WTC11 (cell line): ENCODE measurements at regions not wholly inside any gene's neighbourhood (a gene's known extent, or its start where the extent isn't known, plus 50 kb on each side); places are given as distances from the start of the nearest gene placed in this dataset.

ENCODE experiments used
- ATAC-seq: fragments of 200-7000 bp; cut with Tn5 transposase; 2 replicates; pipeline ENCODE4 v1.10.0; 2021; ENCODE audit warnings: mild to moderate bottlenecking, moderate library complexity
- CTCF ChIA-PET: fragments of 300-600 bp; sonication (Branson Sonifier 250); formaldehyde crosslinking; loops from one replicate; lab custom pipeline; 2021; ENCODE audit warnings: antibody characterized with exemption; lab: Charles Lee
- POLR2A ChIA-PET: fragments of 350-600 bp; sonication (Branson Sonifier 250); formaldehyde crosslinking; loops from one replicate; lab custom pipeline; 2021; ENCODE audit warnings: antibody characterized with exemption; lab: Charles Lee
- DNase-seq: peaks from one replicate; pipeline ENCODE4 v3.0.0; 2021; ENCODE audit warnings: low spot score
- H3K27ac Mint-ChIP-seq: 2 replicates; pipeline ENCODE4 v1.8.0; 2021; ENCODE audit warnings: mixed read lengths
- H3K27me3 Mint-ChIP-seq: 2 replicates; pipeline ENCODE4 v1.8.0; 2021; ENCODE audit warnings: low read depth, mild to moderate bottlenecking, moderate library complexity, mixed read lengths
- H3K36me3 Mint-ChIP-seq: 2 replicates; pipeline ENCODE4 v1.8.0; 2021; ENCODE audit warnings: mixed read lengths
- H3K4me1 Mint-ChIP-seq: 2 replicates; pipeline ENCODE4 v1.8.0; 2022; ENCODE audit warnings: mixed read lengths
- H3K4me3 Mint-ChIP-seq: 2 replicates; pipeline ENCODE4 v1.8.0; 2021; ENCODE audit warnings: mild to moderate bottlenecking, moderate library complexity, mixed read lengths
- H3K9me3 Mint-ChIP-seq: 2 replicates; pipeline ENCODE4 v1.8.0; 2021; ENCODE audit warnings: mixed read lengths
- CREB1 ChIP-seq: sonication (generic); formaldehyde crosslinking; IDR thresholded peaks from 2 replicates; pipeline ENCODE4 v1.8.0; 2023; ENCODE audit warnings: mild to moderate bottlenecking, missing genetic modification reagents
- ELF4 ChIP-seq: sonication (generic); formaldehyde crosslinking; IDR thresholded peaks from 2 replicates; pipeline ENCODE4 v1.8.1; 2022; ENCODE audit warnings: low read depth, mild to moderate bottlenecking, moderate library complexity, missing genetic modification reagents
- ESRRA ChIP-seq: sonication (generic); formaldehyde crosslinking; IDR thresholded peaks from 2 replicates; pipeline ENCODE4 v1.8.1; 2022; ENCODE audit warnings: mild to moderate bottlenecking, missing genetic modification reagents, borderline replicate concordance
- FOXJ3 ChIP-seq: sonication (generic); formaldehyde crosslinking; IDR thresholded peaks from 2 replicates; pipeline ENCODE4 v1.9.0; 2021; ENCODE audit warnings: missing genetic modification reagents, mild to moderate bottlenecking, borderline replicate concordance
- FOXK1 ChIP-seq: sonication (generic); formaldehyde crosslinking; IDR thresholded peaks from 2 replicates; pipeline ENCODE4 v1.8.0; 2022; ENCODE audit warnings: mild to moderate bottlenecking, moderate library complexity, missing genetic modification reagents
- FOXP1 ChIP-seq: sonication (generic); formaldehyde crosslinking; IDR thresholded peaks from 2 replicates; pipeline ENCODE4 v1.8.0; 2022; ENCODE audit warnings: missing genetic modification reagents, mild to moderate bottlenecking, moderate library complexity, borderline replicate concordance
- JUN ChIP-seq: sonication (generic); formaldehyde crosslinking; IDR thresholded peaks from 2 replicates; pipeline ENCODE4 v1.8.0; 2023; ENCODE audit warnings: mild to moderate bottlenecking, missing genetic modification reagents
- MXD4 ChIP-seq: fragments of 250-450 bp; sonication (Bioruptor Pico); IDR thresholded peaks from 2 replicates; pipeline ENCODE4 v1.8.0; 2021; ENCODE audit warnings: mild to moderate bottlenecking, moderate library complexity, borderline replicate concordance
- NFATC4 ChIP-seq: fragments of 250-450 bp; sonication (Bioruptor Pico); IDR thresholded peaks from 2 replicates; pipeline ENCODE4 v1.9.0; 2021; ENCODE audit warnings: mild to moderate bottlenecking
- SMAD4 ChIP-seq: sonication (generic); formaldehyde crosslinking; IDR thresholded peaks from 2 replicates; pipeline ENCODE4 v1.8.0; 2022; ENCODE audit warnings: mild to moderate bottlenecking, missing genetic modification reagents
- TEAD1 ChIP-seq: sonication (generic); formaldehyde crosslinking; IDR thresholded peaks from 2 replicates; pipeline ENCODE4 v1.8.0; 2022; ENCODE audit warnings: mild to moderate bottlenecking, missing genetic modification reagents
- ZBTB21 ChIP-seq: sonication (generic); formaldehyde crosslinking; IDR thresholded peaks from 2 replicates; pipeline ENCODE4 v1.8.1; 2023; ENCODE audit warnings: mild to moderate bottlenecking, missing genetic modification reagents, borderline replicate concordance
- ZNF317 ChIP-seq: sonication (generic); formaldehyde crosslinking; IDR thresholded peaks from 2 replicates; pipeline ENCODE4 v1.8.1; 2023; ENCODE audit warnings: low read depth, mild to moderate bottlenecking, moderate library complexity, missing genetic modification reagents, borderline replicate concordance
- TF ChIP-seq, protein P1 (sequence below): sonication (generic); formaldehyde crosslinking; IDR thresholded peaks from 2 replicates; pipeline ENCODE4 v1.8.1; 2022; ENCODE audit warnings: missing genetic modification reagents, borderline replicate concordance
- TF ChIP-seq, protein P2 (sequence below): sonication (generic); formaldehyde crosslinking; IDR thresholded peaks from 2 replicates; pipeline ENCODE4 v1.8.1; 2022; ENCODE audit warnings: mild to moderate bottlenecking, moderate library complexity, missing genetic modification reagents
- TF ChIP-seq, protein P3 (sequence below): sonication (generic); formaldehyde crosslinking; IDR thresholded peaks from 2 replicates; pipeline ENCODE4 v1.8.0; 2022; ENCODE audit warnings: mild to moderate bottlenecking, missing genetic modification reagents
- TF ChIP-seq, protein P4 (sequence below): sonication (generic); formaldehyde crosslinking; IDR thresholded peaks from 2 replicates; pipeline ENCODE4 v1.8.1; 2022; ENCODE audit warnings: mild to moderate bottlenecking, missing genetic modification reagents, moderate library complexity, borderline replicate concordance
- TF ChIP-seq, protein P5 (sequence below): fragments of 250-450 bp; sonication (Bioruptor Pico); IDR thresholded peaks from 2 replicates; pipeline ENCODE4 v2.1.2; 2022; ENCODE audit warnings: mild to moderate bottlenecking, moderate library complexity

DNA sequence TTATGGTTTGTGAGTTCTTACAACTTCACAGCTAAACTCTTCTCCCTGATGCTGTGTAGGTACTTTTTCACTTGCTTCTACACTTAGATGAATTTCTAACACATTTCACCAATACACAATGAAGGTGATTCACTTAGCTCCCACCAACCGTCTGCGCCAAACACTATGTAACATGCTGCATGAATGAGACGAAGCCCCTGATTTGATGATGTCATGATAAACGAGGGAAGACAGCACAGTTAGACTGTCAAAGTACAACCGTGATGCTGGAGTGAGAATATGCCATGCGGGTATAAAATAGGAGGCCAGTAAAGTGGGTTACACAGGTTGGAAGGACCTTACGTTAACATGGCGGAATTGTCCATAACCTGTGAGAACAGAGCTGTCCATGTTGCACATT is 100.8 kb downstream of the KCNA4 start:
- CTCF ChIA-PET = no interaction called here
- DNase-seq (no peak), ATAC-seq (no peak)
- H3K9me3 Mint-ChIP-seq = peaks cover 4% of the 10 kb centered on the region
- no peaks in the 10 kb centered on the region for H3K36me3 Mint-ChIP-seq
- no peak overlapping the region for H3K4me3 Mint-ChIP-seq
- POLR2A ChIA-PET = interaction anchor here (0.5 kb wide), 1 partner anchor 22 kb away, joined by 3 read pairs; no protein-coding TSS in a partner anchor
- H3K27ac Mint-ChIP-seq = no peak overlapping the region
- H3K4me1 Mint-ChIP-seq = no peaks in the 10 kb centered on the region
- no peaks in the 10 kb centered on the region for H3K27me3 Mint-ChIP-seq
- TF ChIP-seq, protein P1, sequence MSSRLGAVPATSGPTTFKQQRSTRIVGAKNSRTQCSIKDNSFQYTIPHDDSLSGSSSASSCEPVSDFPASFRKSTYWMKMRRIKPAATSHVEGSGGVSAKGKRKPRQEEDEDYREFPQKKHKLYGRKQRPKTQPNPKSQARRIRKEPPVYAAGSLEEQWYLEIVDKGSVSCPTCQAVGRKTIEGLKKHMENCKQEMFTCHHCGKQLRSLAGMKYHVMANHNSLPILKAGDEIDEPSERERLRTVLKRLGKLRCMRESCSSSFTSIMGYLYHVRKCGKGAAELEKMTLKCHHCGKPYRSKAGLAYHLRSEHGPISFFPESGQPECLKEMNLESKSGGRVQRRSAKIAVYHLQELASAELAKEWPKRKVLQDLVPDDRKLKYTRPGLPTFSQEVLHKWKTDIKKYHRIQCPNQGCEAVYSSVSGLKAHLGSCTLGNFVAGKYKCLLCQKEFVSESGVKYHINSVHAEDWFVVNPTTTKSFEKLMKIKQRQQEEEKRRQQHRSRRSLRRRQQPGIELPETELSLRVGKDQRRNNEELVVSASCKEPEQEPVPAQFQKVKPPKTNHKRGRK (CRISPR knock-in tag) = no peak
- TF ChIP-seq, protein P2, sequence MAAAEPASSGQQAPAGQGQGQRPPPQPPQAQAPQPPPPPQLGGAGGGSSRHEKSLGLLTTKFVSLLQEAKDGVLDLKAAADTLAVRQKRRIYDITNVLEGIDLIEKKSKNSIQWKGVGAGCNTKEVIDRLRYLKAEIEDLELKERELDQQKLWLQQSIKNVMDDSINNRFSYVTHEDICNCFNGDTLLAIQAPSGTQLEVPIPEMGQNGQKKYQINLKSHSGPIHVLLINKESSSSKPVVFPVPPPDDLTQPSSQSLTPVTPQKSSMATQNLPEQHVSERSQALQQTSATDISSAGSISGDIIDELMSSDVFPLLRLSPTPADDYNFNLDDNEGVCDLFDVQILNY = no peak
- TF ChIP-seq NFATC4 (CRISPR knock-in tag) (no peak), JUN (CRISPR knock-in tag) (no peak), FOXK1 (CRISPR knock-in tag) (no peak)
- TF ChIP-seq, protein P3, sequence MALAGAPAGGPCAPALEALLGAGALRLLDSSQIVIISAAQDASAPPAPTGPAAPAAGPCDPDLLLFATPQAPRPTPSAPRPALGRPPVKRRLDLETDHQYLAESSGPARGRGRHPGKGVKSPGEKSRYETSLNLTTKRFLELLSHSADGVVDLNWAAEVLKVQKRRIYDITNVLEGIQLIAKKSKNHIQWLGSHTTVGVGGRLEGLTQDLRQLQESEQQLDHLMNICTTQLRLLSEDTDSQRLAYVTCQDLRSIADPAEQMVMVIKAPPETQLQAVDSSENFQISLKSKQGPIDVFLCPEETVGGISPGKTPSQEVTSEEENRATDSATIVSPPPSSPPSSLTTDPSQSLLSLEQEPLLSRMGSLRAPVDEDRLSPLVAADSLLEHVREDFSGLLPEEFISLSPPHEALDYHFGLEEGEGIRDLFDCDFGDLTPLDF (CRISPR knock-in tag) = no peak
- TF ChIP-seq, all 79 proteins: peak for 0

DNA sequence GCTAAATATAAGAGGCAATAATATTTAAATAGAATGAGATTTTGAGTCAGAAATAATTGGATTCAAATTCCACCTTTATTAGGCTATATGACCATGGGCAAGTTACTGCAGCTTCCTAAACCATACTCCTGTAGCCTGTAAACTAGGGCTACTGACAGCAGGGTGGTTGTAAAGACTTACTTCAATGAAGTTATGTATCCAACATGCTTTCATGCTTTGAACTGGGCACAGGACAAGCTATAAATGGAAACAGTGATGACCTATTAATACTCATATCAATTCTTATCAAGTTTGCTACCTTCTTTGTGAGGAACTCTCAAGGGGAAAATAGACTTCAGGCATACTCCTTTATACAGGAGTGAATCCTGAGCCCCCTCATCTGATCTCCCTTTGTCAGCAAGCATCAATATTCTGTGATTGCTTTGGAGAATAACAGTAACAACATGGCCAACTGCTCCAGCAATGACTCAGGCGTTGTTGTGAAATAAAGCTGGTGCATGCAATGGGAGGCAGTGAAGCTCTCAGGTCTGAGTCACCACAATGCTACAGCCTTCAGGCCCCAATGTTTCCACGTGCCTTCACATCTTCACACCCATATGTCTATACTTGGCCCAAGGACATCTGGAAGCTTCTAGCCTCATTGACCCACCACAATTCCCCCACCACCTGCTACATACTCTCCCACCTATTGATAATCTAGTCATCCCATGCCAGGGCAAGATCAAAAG is 102.5 kb downstream of the KCNA4 start:
- H3K9me3 Mint-ChIP-seq = peaks cover 8% of the 10 kb centered on the region
- ATAC-seq (no peak), DNase-seq (no peak)
- CTCF ChIA-PET = no interaction called here
- TF ChIP-seq ELF4 (no peak), MXD4 (CRISPR knock-in tag) (no peak), ESRRA (CRISPR knock-in tag) (no peak), CREB1 (no peak), SMAD4 (CRISPR knock-in tag) (no peak), TEAD1 (no peak), FOXP1 (CRISPR knock-in tag) (no peak)
- TF ChIP-seq, protein P4, sequence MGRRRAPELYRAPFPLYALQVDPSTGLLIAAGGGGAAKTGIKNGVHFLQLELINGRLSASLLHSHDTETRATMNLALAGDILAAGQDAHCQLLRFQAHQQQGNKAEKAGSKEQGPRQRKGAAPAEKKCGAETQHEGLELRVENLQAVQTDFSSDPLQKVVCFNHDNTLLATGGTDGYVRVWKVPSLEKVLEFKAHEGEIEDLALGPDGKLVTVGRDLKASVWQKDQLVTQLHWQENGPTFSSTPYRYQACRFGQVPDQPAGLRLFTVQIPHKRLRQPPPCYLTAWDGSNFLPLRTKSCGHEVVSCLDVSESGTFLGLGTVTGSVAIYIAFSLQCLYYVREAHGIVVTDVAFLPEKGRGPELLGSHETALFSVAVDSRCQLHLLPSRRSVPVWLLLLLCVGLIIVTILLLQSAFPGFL (CRISPR knock-in tag) = no peak
- TF ChIP-seq, protein P5, sequence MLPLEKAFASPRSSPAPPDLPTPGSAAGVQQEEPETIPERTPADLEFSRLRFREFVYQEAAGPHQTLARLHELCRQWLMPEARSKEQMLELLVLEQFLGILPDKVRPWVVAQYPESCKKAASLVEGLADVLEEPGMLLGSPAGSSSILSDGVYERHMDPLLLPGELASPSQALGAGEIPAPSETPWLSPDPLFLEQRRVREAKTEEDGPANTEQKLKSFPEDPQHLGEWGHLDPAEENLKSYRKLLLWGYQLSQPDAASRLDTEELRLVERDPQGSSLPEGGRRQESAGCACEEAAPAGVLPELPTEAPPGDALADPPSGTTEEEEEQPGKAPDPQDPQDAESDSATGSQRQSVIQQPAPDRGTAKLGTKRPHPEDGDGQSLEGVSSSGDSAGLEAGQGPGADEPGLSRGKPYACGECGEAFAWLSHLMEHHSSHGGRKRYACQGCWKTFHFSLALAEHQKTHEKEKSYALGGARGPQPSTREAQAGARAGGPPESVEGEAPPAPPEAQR (CRISPR knock-in tag) = no peak
- H3K4me1 Mint-ChIP-seq = no peaks in the 10 kb centered on the region
- POLR2A ChIA-PET = no interaction called here
- H3K27ac Mint-ChIP-seq = no peak overlapping the region
- no peaks in the 10 kb centered on the region; the same call in 1 of the 2 replicates for H3K27me3 Mint-ChIP-seq
- no peaks in the 10 kb centered on the region for H3K36me3 Mint-ChIP-seq
- H3K4me3 Mint-ChIP-seq = no peak overlapping the region

DNA sequence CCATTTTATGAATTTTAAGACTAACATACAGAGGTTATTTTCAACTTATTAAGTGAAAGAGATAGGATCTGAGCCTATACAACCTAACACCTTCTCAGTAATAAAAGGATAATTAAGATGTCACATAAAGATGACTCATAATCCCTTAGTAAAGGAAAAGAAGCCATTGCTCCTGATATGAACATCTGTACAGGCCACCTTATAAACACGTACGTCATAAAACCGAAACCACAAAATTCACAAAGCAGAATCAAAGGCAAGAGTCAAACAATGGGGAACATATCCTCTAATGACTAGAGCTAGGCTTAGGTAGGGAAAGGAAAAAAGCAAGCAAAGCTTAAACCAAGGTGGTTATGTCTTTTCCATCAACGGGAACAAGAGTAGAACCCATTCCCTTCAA is 103.5 kb downstream of the KCNA4 start:
- CTCF ChIA-PET = no interaction called here
- POLR2A ChIA-PET = no interaction called here
- H3K36me3 Mint-ChIP-seq = no peaks in the 10 kb centered on the region

More for the DNA sequence above, 103.5 kb downstream of the KCNA4 start:
- Mint-ChIP-seq H3K27me3 (no peaks in the 10 kb centered on the region; the same call in 1 of the 2 replicates), H3K9me3 (peaks cover 15% of the 10 kb centered on the region), H3K4me3 (no peak overlapping the region), H3K27ac (no peak overlapping the region), H3K4me1 (no peaks in the 10 kb centered on the region)
- no peak for DNase-seq
- ATAC-seq = no peak
- TF ChIP-seq FOXJ3 (CRISPR knock-in tag) = no peak
- no peak for TF ChIP-seq ZNF317
- TF ChIP-seq, protein P5 (CRISPR knock-in tag) = no peak
- TF ChIP-seq ZBTB21 (CRISPR knock-in tag) = no peak
